ENCODE measurements at regions not wholly inside any gene's neighbourhood (a gene's known extent, or its start where the extent isn't known, plus 50 kb on each side); places are given as distances from the start of the nearest gene placed in this dataset.

GRCh38 chr13:33657274-33657673 is 160.7 kb upstream of the RFC3 start:
- no peak for TF ChIP-seq FOXP2 (optimal IDR thresholded peaks at IDR 0.05; ENCODE audit: borderline replicate concordance, extremely low read depth, extremely low read length, insufficient read depth)
- TF ChIP-seq POLR2AphosphoS5 (IDR thresholded peaks at IDR 0.05; ENCODE audit: low read depth, low read length), result no peak
- no peak for TF ChIP-seq TAF1 (IDR thresholded peaks at IDR 0.05; ENCODE audit: borderline replicate concordance, insufficient read depth, low read length)
- no peak for TF ChIP-seq SIN3A (IDR thresholded peaks at IDR 0.05; ENCODE audit: borderline replicate concordance, insufficient read depth, low read length)
- TF ChIP-seq REST (IDR thresholded peaks at IDR 0.05; ENCODE audit: insufficient read depth in 1 of 2, low read depth in 2 of 2, low read length in 2 of 2), result no peak

- TF ChIP-seq REST (IDR thresholded peaks at IDR 0.05; ENCODE audit: insufficient read depth in 1 of 2, low read depth in 2 of 2, low read length in 2 of 2), result no peak
- no peak for TF ChIP-seq SIN3A (IDR thresholded peaks at IDR 0.05; ENCODE audit: borderline replicate concordance, insufficient read depth, low read length)
- TF ChIP-seq POLR2AphosphoS5 (IDR thresholded peaks at IDR 0.05; ENCODE audit: low read depth, low read length), result no peak
- no peak for TF ChIP-seq TAF1 (IDR thresholded peaks at IDR 0.05; ENCODE audit: borderline replicate concordance, insufficient read depth, low read length)
- no peak for TF ChIP-seq FOXP2 (optimal IDR thresholded peaks at IDR 0.05; ENCODE audit: borderline replicate concordance, extremely low read depth, extremely low read length, insufficient read depth)
Measured at GRCh38 chr13:33659466-33659865, 158.5 kb upstream of the RFC3 start.

GRCh38 chr13:33659894-33660293 is 158.1 kb upstream of the RFC3 start:
- TF ChIP-seq SIN3A (IDR thresholded peaks at IDR 0.05; ENCODE audit: borderline replicate concordance, insufficient read depth, low read length) (no peak), TAF1 (IDR thresholded peaks at IDR 0.05; ENCODE audit: borderline replicate concordance, insufficient read depth, low read length) (no peak), POLR2AphosphoS5 (IDR thresholded peaks at IDR 0.05; ENCODE audit: low read depth, low read length) (no peak), REST (IDR thresholded peaks at IDR 0.05; ENCODE audit: insufficient read depth in 1 of 2, low read depth in 2 of 2, low read length in 2 of 2) (no peak), FOXP2 (optimal IDR thresholded peaks at IDR 0.05; ENCODE audit: borderline replicate concordance, extremely low read depth, extremely low read length, insufficient read depth) (no peak)

- TF ChIP-seq TAF1 (IDR thresholded peaks at IDR 0.05; ENCODE audit: borderline replicate concordance, insufficient read depth, low read length) (no peak), POLR2AphosphoS5 (IDR thresholded peaks at IDR 0.05; ENCODE audit: low read depth, low read length) (no peak), REST (IDR thresholded peaks at IDR 0.05; ENCODE audit: insufficient read depth in 1 of 2, low read depth in 2 of 2, low read length in 2 of 2) (no peak), FOXP2 (optimal IDR thresholded peaks at IDR 0.05; ENCODE audit: borderline replicate concordance, extremely low read depth, extremely low read length, insufficient read depth) (no peak), SIN3A (IDR thresholded peaks at IDR 0.05; ENCODE audit: borderline replicate concordance, insufficient read depth, low read length) (no peak)
Measured at GRCh38 chr13:33662392-33662791, 155.6 kb upstream of the RFC3 start.

GRCh38 chr13:33665626-33666175 is 152.2 kb upstream of the RFC3 start:
- TF ChIP-seq POLR2AphosphoS5 (IDR thresholded peaks at IDR 0.05; ENCODE audit: low read depth, low read length) (no peak), SIN3A (IDR thresholded peaks at IDR 0.05; ENCODE audit: borderline replicate concordance, insufficient read depth, low read length) (no peak), REST (IDR thresholded peaks at IDR 0.05; ENCODE audit: insufficient read depth in 1 of 2, low read depth in 2 of 2, low read length in 2 of 2) (no peak)
